Mammary epithelial cell (primary cell): ENCODE measurements at regions not wholly inside any gene's neighbourhood (a gene's known extent, or its start where the extent isn't known, plus 50 kb on each side); places are given as distances from the start of the nearest gene placed in this dataset.

Experiments
- CTCF ChIP-seq, 2 donors: IDR thresholded peaks in 1 of 2; conservative IDR thresholded peaks in 1 of 2; 2 replicates each; pipeline ENCODE4 v1.5.1; 2011 to 2012; ENCODE audit warnings: inconsistent platforms in 2 of 2, low read length in 2 of 2, mild to moderate bottlenecking in 2 of 2, control low read depth in 1 of 2, low read depth in 1 of 2; ENCODE audit not compliant: insufficient read depth in 1 of 2; ENCODE audit errors: extremely low read depth in 1 of 2
- EZH2 ChIP-seq: IDR thresholded peaks from 2 replicates; pipeline ENCODE4 v1.6.1; 2012; ENCODE audit warnings: low read length, inconsistent platforms, borderline replicate concordance

- TF ChIP-seq CTCF (conservative IDR thresholded peaks at IDR 0.05 in 1 of 2, IDR thresholded peaks at IDR 0.05 in 1 of 2; ENCODE audit: extremely low read depth in 1 of 2, insufficient read depth in 1 of 2, low read depth in 1 of 2, low read length in 2 of 2) = no peak
- TF ChIP-seq EZH2 = no peak
Observed at GRCh38 chr17:63278728-63279442, 167.2 kb downstream of the CYB561 start.
